GM12878 (cell line): ENCODE measurements at regions not wholly inside any gene's neighbourhood (a gene's known extent, or its start where the extent isn't known, plus 50 kb on each side); places are given as distances from the start of the nearest gene placed in this dataset.

Experiments
- ATAC-seq: fragments of 200-7000 bp; cut with Tn5 transposase; 3 replicates; pipeline ENCODE4 v1.9.1; 2020; ENCODE audit warnings: mild to moderate bottlenecking, moderate library complexity
- BruUV-seq: library from RNA; stranded (reverse); fragments of 400-500 nt; replicated peaks from 2 replicates; lab custom pipeline; 2021; lab: Mats Ljungman, UMichigan
- CTCF ChIA-PET: fragments of 300-600 bp; sonication (Branson Sonifier 250); formaldehyde crosslinking; extraction: SDS; loops from one replicate; lab custom pipeline; 2021; ENCODE audit warnings: inconsistent platforms; lab: Yijun Ruan, JAX
- POLR2A ChIA-PET: fragments of 350-600 bp; formaldehyde crosslinking; extraction: SDS; loops from one replicate; lab custom pipeline; 2021; ENCODE audit warnings: inconsistent platforms; lab: Charles Lee
- RAD21 ChIA-PET: fragments of 300-600 bp; sonication (Branson Sonifier 250); formaldehyde crosslinking; loops from one replicate; lab custom pipeline; 2023; ENCODE audit warnings: antibody characterized with exemption; ENCODE audit not compliant: unreplicated experiment; lab: Charles Lee
- SMC1A ChIA-PET: fragments of 300-600 bp; sonication (Branson Sonifier 250); formaldehyde crosslinking; loops from one replicate; lab custom pipeline; 2023; ENCODE audit not compliant: unreplicated experiment, uncharacterized antibody; lab: Charles Lee
- DNase-seq: peaks from one replicate; pipeline ENCODE4 v3.0.0-alpha.2; 2011; ENCODE audit warnings: low read depth, low spot score
- FAIRE-seq: peaks from 3 replicates; lab custom pipeline; 2011; peaks lifted over from hg19 to GRCh38; lab: Jason Lieb, UNC
- H2AFZ ChIP-seq: 2 replicates; pipeline ENCODE4 v1.6.0; 2011; ENCODE audit warnings: low read depth, low read length, control low read depth; ENCODE audit not compliant: control insufficient read depth
- H3K27ac ChIP-seq: 2 replicates; pipeline ENCODE4 v1.5.1; 2011; ENCODE audit warnings: control low read depth; ENCODE audit not compliant: control insufficient read depth, insufficient read depth
- H3K27me3 ChIP-seq, 2 experiments: replicated peaks in 1 of 2; 2 replicates each; pipeline versions ENCODE4 v1.6.0 to v1.6.1; 2011; ENCODE audit warnings: low read length in 1 of 2; ENCODE audit not compliant: control insufficient read depth in 2 of 2, insufficient read depth in 2 of 2
- H3K36me3 ChIP-seq, 2 experiments: 2 replicates each; pipeline ENCODE4 v1.5.1; 2011; ENCODE audit warnings: low read length in 1 of 2; ENCODE audit not compliant: control insufficient read depth in 2 of 2, insufficient read depth in 2 of 2
- H3K4me1 ChIP-seq: 2 replicates; pipeline ENCODE4 v1.6.1; 2011; ENCODE audit warnings: mild to moderate bottlenecking, low read length, moderate library complexity, mixed read lengths; ENCODE audit not compliant: control insufficient read depth, insufficient read depth
- H3K4me2 ChIP-seq: 2 replicates; pipeline ENCODE4 v1.6.0; 2011; ENCODE audit warnings: control low read depth; ENCODE audit not compliant: control insufficient read depth, insufficient read depth
- H3K4me3 ChIP-seq: fragments of 200-600 bp; sonication (generic); 2 replicates; pipeline ENCODE4 v1.5.1; 2016
- H3K79me2 ChIP-seq: 2 replicates; pipeline ENCODE4 v1.6.0; 2011; ENCODE audit warnings: low read length; ENCODE audit not compliant: control insufficient read depth, insufficient read depth
- H3K9ac ChIP-seq: 2 replicates; pipeline ENCODE4 v1.8.0; 2011; ENCODE audit warnings: low read length, control low read depth, mixed read lengths; ENCODE audit not compliant: control insufficient read depth, insufficient read depth
- H3K9me3 ChIP-seq: replicated peaks from 3 replicates; pipeline ENCODE4 v1.5.1; 2011; ENCODE audit warnings: mild to moderate bottlenecking, low read length; ENCODE audit not compliant: control insufficient read depth, insufficient read depth
- H4K20me1 ChIP-seq: 2 replicates; pipeline ENCODE4 v1.6.0; 2011; ENCODE audit not compliant: control insufficient read depth, insufficient read depth
- CBX3 ChIP-seq: fragments of 200-600 bp; sonication (generic); IDR thresholded peaks from 2 replicates; pipeline ENCODE4 v1.6.1; 2016; ENCODE audit warnings: low read depth, borderline replicate concordance
- CTCF ChIP-seq, 3 experiments: IDR thresholded peaks in 2 of 3; conservative IDR thresholded peaks in 1 of 3; 2 replicates each; pipeline ENCODE4 v1.5.1; 2011; ENCODE audit warnings: low read depth in 3 of 3, low read length in 3 of 3, mild to moderate bottlenecking in 3 of 3, control low read depth in 2 of 3, moderate library complexity in 2 of 3, inconsistent platforms in 1 of 3, mixed read lengths in 1 of 3; ENCODE audit not compliant: control insufficient read depth in 2 of 3, insufficient read depth in 1 of 3; ENCODE audit errors: extremely low read depth in 1 of 3
- IKZF2 ChIP-seq, 2 experiments: fragments of 450-650 bp; IDR thresholded peaks; 2 replicates each; pipeline ENCODE4 v1.6.1; 2017; ENCODE audit warnings: mild to moderate bottlenecking in 2 of 2, moderate library complexity in 2 of 2
- JUNB ChIP-seq: IDR thresholded peaks from 2 replicates; pipeline ENCODE4 v1.6.1; 2016; ENCODE audit warnings: antibody characterized with exemption, mild to moderate bottlenecking
- MTA2 ChIP-seq: fragments of 450-650 bp; IDR thresholded peaks from 2 replicates; pipeline ENCODE4 v1.6.1; 2016; ENCODE audit warnings: low read depth, mild to moderate bottlenecking, moderate library complexity
- NBN ChIP-seq: fragments of 450-650 bp; IDR thresholded peaks from 2 replicates; pipeline ENCODE4 v1.6.1; 2016
- PML ChIP-seq: IDR thresholded peaks from 2 replicates; pipeline ENCODE4 v1.6.1; 2012; ENCODE audit warnings: low read length, inconsistent platforms
- RCOR1 ChIP-seq: conservative IDR thresholded peaks from 2 replicates; pipeline ENCODE4 v1.6.1; 2012; ENCODE audit warnings: low read depth, low read length, improper control_type of control experiment
- ZBTB33 ChIP-seq: fragments of 450-650 bp; IDR thresholded peaks from 2 replicates; pipeline ENCODE4 v1.6.1; 2017; ENCODE audit warnings: mild to moderate bottlenecking
- WGBS: methylation state at CpG from one replicate; pipeline ENCODE4 v1.1.6; 2016; ENCODE audit warnings: low lambda C conversion rate; ENCODE audit not compliant: insufficient replicate concordance, insufficient coverage; ENCODE audit errors: missing lambda C conversion rate; 5-methylcytosine and 5-hydroxymethylcytosine counted together
- in situ Hi-C: fragments of 300-500 bp; cut with MboI; formaldehyde crosslinking; loops from 9 replicates; pipeline ENCODE4 v1.14.3; 2018; ENCODE audit warnings: mixed read lengths
- intact Hi-C: fragments of 100-400 bp; cut with micrococcal nuclease; formaldehyde crosslinking; loops from one replicate; pipeline ENCODE4 v1.14.2; 2022; ENCODE audit not compliant: unreplicated experiment

GRCh38 chr10:44209811-44210210 lies 175.1 kb downstream of the CXCL12 start:
- RAD21 ChIA-PET: no interaction called here
- in situ Hi-C loops: no loop called here

More at GRCh38 chr10:44209811-44210210, 175.1 kb downstream of the CXCL12 start:
- Histone ChIP-seq H3K4me3 (no peak overlapping the region), H2AFZ (no peak overlapping the region), H3K4me2 (no peak overlapping the region), H3K36me3 (no peaks in the 10 kb centered on the region), H4K20me1 (no peaks in the 10 kb centered on the region), H3K27me3 (no peaks in the 10 kb centered on the region), H3K27ac (no peak overlapping the region), H3K79me2 (no peaks in the 10 kb centered on the region), H3K9me3 (no peaks in the 10 kb centered on the region; the same call in 2 of the 3 replicates), H3K4me1 (no peaks in the 10 kb centered on the region), H3K9ac (no peak overlapping the region)
- ChIA-PET POLR2A (no interaction called here), SMC1A (interaction anchor here (1.1 kb wide), 1 partner anchor 11 kb away, joined by 4 read pairs; no protein-coding TSS in a partner anchor), CTCF (no interaction called here)
- BruUV-seq: no TSS peak
- no peak for FAIRE-seq
- intact Hi-C loops: no loop called here
- DNase-seq: no peak
- WGBS: 53% methylated on average over 4 of the region's 4 CpGs
- ATAC-seq: no peak
- no peak for TF ChIP-seq CTCF (IDR thresholded peaks at IDR 0.05 in 2 of 3, conservative IDR thresholded peaks at IDR 0.05 in 1 of 3; ENCODE audit: control insufficient read depth in 2 of 3, extremely low read depth in 1 of 3, insufficient read depth in 1 of 3, low read depth in 3 of 3, low read length in 3 of 3)
- no peak for TF ChIP-seq JUNB
- no peak for TF ChIP-seq CBX3
- no peak for TF ChIP-seq PML
- no peak for TF ChIP-seq NBN
- TF ChIP-seq IKZF2 (IDR thresholded peaks at IDR 0.05): no peak
- no peak for TF ChIP-seq RCOR1
- no peak for TF ChIP-seq ZBTB33
- no peak for TF ChIP-seq MTA2
